ENCODE measurements at regions not wholly inside any gene's neighbourhood (a gene's known extent, or its start where the extent isn't known, plus 50 kb on each side); places are given as distances from the start of the nearest gene placed in this dataset.

- H3K4me1 ChIP-seq (ENCODE audit: low read depth), result no peaks in the 10 kb centered on the region
- H3K4me3 ChIP-seq, result no peak overlapping the region
- no peak for DNase-seq (ENCODE audit: low read depth in 1 of 2, low spot score in 1 of 2)
- H3K9me3 ChIP-seq (ENCODE audit: low read depth), result no peaks in the 10 kb centered on the region
- peaks cover 48% of the 10 kb centered on the region for H3K27me3 ChIP-seq
- no peaks in the 10 kb centered on the region for H3K36me3 ChIP-seq
- no peak for TF ChIP-seq CTCF (IDR thresholded peaks at IDR 0.05; ENCODE audit: low read depth, low read length)
- H3K27ac ChIP-seq, result no peak overlapping the region
These were observed 62.7 kb upstream of the PELI2 start for GRCh38 chr14:56055511-56055910.

- no peak overlapping the region for H3K4me3 ChIP-seq
- H3K27me3 ChIP-seq, result peaks cover 46% of the 10 kb centered on the region
- no peak overlapping the region for H3K27ac ChIP-seq
- H3K4me1 ChIP-seq (ENCODE audit: low read depth), result no peaks in the 10 kb centered on the region
- no peak for DNase-seq (ENCODE audit: low read depth in 1 of 2, low spot score in 1 of 2)
- no peak for TF ChIP-seq CTCF (IDR thresholded peaks at IDR 0.05; ENCODE audit: low read depth, low read length)
- no peaks in the 10 kb centered on the region for H3K9me3 ChIP-seq (ENCODE audit: low read depth)
- H3K36me3 ChIP-seq, result no peaks in the 10 kb centered on the region
These were observed 62.2 kb upstream of the PELI2 start for GRCh38 chr14:56056031-56056430.

GRCh38 chr14:56057071-56057741 lies 61.0 kb upstream of the PELI2 start:
- H3K4me3 ChIP-seq, result no peak overlapping the region
- no peak overlapping the region for H3K27ac ChIP-seq
- no peaks in the 10 kb centered on the region for H3K4me1 ChIP-seq (ENCODE audit: low read depth)
- H3K36me3 ChIP-seq, result no peaks in the 10 kb centered on the region
- H3K27me3 ChIP-seq, result peaks cover 44% of the 10 kb centered on the region
- DNase-seq (ENCODE audit: low read depth in 1 of 2, low spot score in 1 of 2), result no peak
- H3K9me3 ChIP-seq (ENCODE audit: low read depth), result no peaks in the 10 kb centered on the region
- TF ChIP-seq CTCF (IDR thresholded peaks at IDR 0.05; ENCODE audit: low read depth, low read length), result no peak

- no peak for TF ChIP-seq CTCF (IDR thresholded peaks at IDR 0.05; ENCODE audit: low read depth, low read length)
- no peaks in the 10 kb centered on the region for H3K4me1 ChIP-seq (ENCODE audit: low read depth)
- no peaks in the 10 kb centered on the region for H3K36me3 ChIP-seq
- H3K27ac ChIP-seq, result no peak overlapping the region
- DNase-seq (ENCODE audit: low read depth in 1 of 2, low spot score in 1 of 2), result no peak
- no peak overlapping the region for H3K4me3 ChIP-seq
- H3K9me3 ChIP-seq (ENCODE audit: low read depth), result no peaks in the 10 kb centered on the region
- H3K27me3 ChIP-seq, result peaks cover 44% of the 10 kb centered on the region
These were observed 60.4 kb upstream of the PELI2 start for GRCh38 chr14:56057767-56058166.

- Histone ChIP-seq H3K9me3 (ENCODE audit: low read depth) (no peaks in the 10 kb centered on the region), H3K27me3 (peaks cover 44% of the 10 kb centered on the region), H3K4me1 (ENCODE audit: low read depth) (no peaks in the 10 kb centered on the region), H3K4me3 (no peak overlapping the region), H3K36me3 (no peaks in the 10 kb centered on the region), H3K27ac (no peak overlapping the region)
- peak in 1 of 2 donors; percentile 69 for DNase-seq (ENCODE audit: low read depth in 1 of 2, low spot score in 1 of 2)
- TF ChIP-seq CTCF (IDR thresholded peaks at IDR 0.05; ENCODE audit: low read depth, low read length), result no peak
These were observed 59.2 kb upstream of the PELI2 start for GRCh38 chr14:56059054-56059453.

All from cardiac muscle cell (in vitro differentiated cells and primary cell).